ENCODE measurements at regions not wholly inside any gene's neighbourhood (a gene's known extent, or its start where the extent isn't known, plus 50 kb on each side); places are given as distances from the start of the nearest gene placed in this dataset.

DNA sequence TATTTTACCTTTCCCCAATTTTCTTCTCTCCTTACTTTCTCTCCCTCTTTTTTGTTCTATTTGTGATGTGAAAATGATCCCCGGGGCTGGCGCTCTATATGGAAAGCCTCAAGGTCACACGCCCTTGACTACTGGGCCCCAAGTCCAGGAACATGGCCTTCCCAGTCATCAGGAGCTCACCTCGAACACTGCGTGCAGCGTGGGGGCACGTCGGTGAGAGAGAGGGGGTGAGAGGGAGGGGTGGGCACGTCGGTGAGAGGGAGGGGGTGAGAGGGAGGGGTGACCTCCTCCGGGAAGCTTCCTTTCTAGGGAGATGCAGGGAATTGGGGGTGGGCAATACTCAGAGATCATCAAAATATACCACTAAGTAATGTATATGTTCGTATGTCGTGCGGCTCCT lies 94.6 kb upstream of the TMPRSS2 start:
- TF ChIP-seq GABPA (IDR thresholded peaks at IDR 0.05; ENCODE audit: low read depth) (no peak), SPI1 (IDR thresholded peaks at IDR 0.05; ENCODE audit: borderline replicate concordance, low read depth) (no peak), POLR2AphosphoS5 (IDR thresholded peaks at IDR 0.05; ENCODE audit: low read depth) (no peak), CTCF (IDR thresholded peaks at IDR 0.05; ENCODE audit: insufficient read depth, low read length) (no peak), REST (IDR thresholded peaks at IDR 0.05; ENCODE audit: insufficient replicate concordance, low read depth) (no peak)
- Histone ChIP-seq H3K4me3 (replicated peaks; ENCODE audit: insufficient read depth, low read length) (no peak overlapping the region), H3K27ac (replicated peaks) (no peak overlapping the region), H3K27me3 (ENCODE audit: insufficient read depth, poor library complexity, severe bottlenecking) (no peaks in the 10 kb centered on the region)
- no peak for DNase-seq (ENCODE audit: low read depth in 1 of 2, low spot score in 1 of 2)

- Histone ChIP-seq H3K27ac (replicated peaks) (no peak overlapping the region), H3K4me3 (replicated peaks; ENCODE audit: insufficient read depth, low read length) (no peak overlapping the region), H3K27me3 (ENCODE audit: insufficient read depth, poor library complexity, severe bottlenecking) (no peaks in the 10 kb centered on the region)
- no peak for TF ChIP-seq POLR2AphosphoS5 (IDR thresholded peaks at IDR 0.05; ENCODE audit: low read depth)
- no peak for TF ChIP-seq SPI1 (IDR thresholded peaks at IDR 0.05; ENCODE audit: borderline replicate concordance, low read depth)
- TF ChIP-seq REST (IDR thresholded peaks at IDR 0.05; ENCODE audit: insufficient replicate concordance, low read depth) = no peak
- TF ChIP-seq CTCF (IDR thresholded peaks at IDR 0.05; ENCODE audit: insufficient read depth, low read length) = no peak
- TF ChIP-seq GABPA (IDR thresholded peaks at IDR 0.05; ENCODE audit: low read depth) = no peak
- no peak for DNase-seq (ENCODE audit: low read depth in 1 of 2, low spot score in 1 of 2)
Observed at GRCh38 chr21:41601573-41602368, 93.8 kb upstream of the TMPRSS2 start.

DNA sequence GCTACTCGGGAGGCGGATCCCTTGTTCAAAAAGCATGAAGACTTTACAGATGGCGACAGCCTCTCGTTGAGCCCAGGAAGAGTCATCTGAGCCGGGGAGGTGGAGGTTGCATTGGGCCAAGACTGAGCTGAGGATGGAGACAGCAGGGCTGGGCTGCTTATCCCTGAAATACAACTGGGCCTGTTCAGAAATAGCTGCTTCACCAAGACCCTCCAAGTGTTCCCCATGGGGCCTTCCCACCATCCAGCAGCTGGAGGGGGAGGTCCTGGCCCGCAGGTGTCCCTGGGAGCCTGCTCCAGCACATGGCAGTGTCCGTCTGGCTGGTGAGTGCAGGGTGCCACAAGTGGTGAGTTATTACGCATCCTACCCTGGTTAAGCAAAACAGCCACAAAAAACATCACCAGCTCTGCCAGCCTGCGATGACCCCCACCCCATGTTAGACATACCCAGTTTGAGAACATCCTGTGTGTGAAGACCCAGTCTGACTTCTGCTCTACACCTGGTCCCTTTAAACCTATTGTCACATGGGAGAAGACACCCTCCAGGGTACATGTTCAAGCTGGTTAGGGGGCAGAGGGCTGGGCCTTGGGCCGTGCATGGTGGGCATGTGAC lies 93.1 kb upstream of the TMPRSS2 start:
- Histone ChIP-seq H3K27me3 (ENCODE audit: insufficient read depth, poor library complexity, severe bottlenecking) (no peaks in the 10 kb centered on the region), H3K4me3 (replicated peaks; ENCODE audit: insufficient read depth, low read length) (no peak overlapping the region), H3K27ac (replicated peaks) (no peak overlapping the region)
- no peak for DNase-seq (ENCODE audit: low read depth in 1 of 2, low spot score in 1 of 2)
- TF ChIP-seq GABPA (IDR thresholded peaks at IDR 0.05; ENCODE audit: low read depth) = no peak
- no peak for TF ChIP-seq POLR2AphosphoS5 (IDR thresholded peaks at IDR 0.05; ENCODE audit: low read depth)
- no peak for TF ChIP-seq REST (IDR thresholded peaks at IDR 0.05; ENCODE audit: insufficient replicate concordance, low read depth)
- no peak for TF ChIP-seq CTCF (IDR thresholded peaks at IDR 0.05; ENCODE audit: insufficient read depth, low read length)
- no peak for TF ChIP-seq SPI1 (IDR thresholded peaks at IDR 0.05; ENCODE audit: borderline replicate concordance, low read depth)
